ENCODE measurements at regions not wholly inside any gene's neighbourhood (a gene's known extent, or its start where the extent isn't known, plus 50 kb on each side); places are given as distances from the start of the nearest gene placed in this dataset.

GRCh38 chrX:13094374-13094773 lies 50.0 kb upstream of the FAM9C start:
- TF ChIP-seq CTCF (IDR thresholded peaks at IDR 0.05), result no peak
- no peaks in the 10 kb centered on the region for H3K36me3 ChIP-seq
- no peaks in the 10 kb centered on the region for H3K27me3 ChIP-seq
- H3K4me3 ChIP-seq, result no peak overlapping the region
- DNase-seq (ENCODE audit: low spot score), result no peak
- H3K4me1 ChIP-seq, result peaks cover 0 to 13% of the 10 kb centered on the region in 2 donors
- H3K9me3 ChIP-seq, result peaks cover 0 to 6% of the 10 kb centered on the region in 2 donors
- H3K27ac ChIP-seq, result no peak overlapping the region
